ENCODE measurements at regions not wholly inside any gene's neighbourhood (a gene's known extent, or its start where the extent isn't known, plus 50 kb on each side); places are given as distances from the start of the nearest gene placed in this dataset.
"Not testable (repeated sequence)": the region's sequence is repeated elsewhere in the genome, so short reads cannot be mapped to it uniquely, and the experiment has no call there.

- H3K9ac ChIP-seq (ENCODE audit: low read depth, low read length), result no peak overlapping the region
- H3K4me3 ChIP-seq (ENCODE audit: low read length), result no peak overlapping the region
- no peaks in the 10 kb centered on the region for H3K4me1 ChIP-seq (ENCODE audit: control insufficient read depth, insufficient read depth, low read length)
- H3K4me2 ChIP-seq (ENCODE audit: low read length), result no peak overlapping the region
- H3K36me3 ChIP-seq (ENCODE audit: insufficient read depth, low read length), result no peaks in the 10 kb centered on the region
- H3K9me3 ChIP-seq (replicated peaks; ENCODE audit: low read length), result no peaks in the 10 kb centered on the region
- no peaks in the 10 kb centered on the region for H3K27me3 ChIP-seq (ENCODE audit: control insufficient read depth, insufficient read depth, low read length)
Measured at GRCh38 chr5:106072208-106072607, 1598.5 kb downstream of the EFNA5 start.

- Histone ChIP-seq H3K36me3 (ENCODE audit: insufficient read depth, low read length) (no peaks in the 10 kb centered on the region), H3K9me3 (replicated peaks; ENCODE audit: low read length) (no peaks in the 10 kb centered on the region), H3K4me3 (ENCODE audit: low read length) (no peak overlapping the region), H3K27me3 (ENCODE audit: control insufficient read depth, insufficient read depth, low read length) (no peaks in the 10 kb centered on the region), H3K4me2 (ENCODE audit: low read length) (no peak overlapping the region), H3K4me1 (ENCODE audit: control insufficient read depth, insufficient read depth, low read length) (no peaks in the 10 kb centered on the region), H3K9ac (ENCODE audit: low read depth, low read length) (no peak overlapping the region)
Measured at GRCh38 chr5:106047341-106047740, 1623.4 kb downstream of the EFNA5 start.

GRCh38 chr5:106032069-106032468 is 1638.7 kb downstream of the EFNA5 start:
- not testable (repeated sequence) for H3K9me3 ChIP-seq (replicated peaks; ENCODE audit: low read length); H3K4me1 ChIP-seq (ENCODE audit: control insufficient read depth, insufficient read depth, low read length)

GRCh38 chr5:106028314-106028713 is 1642.4 kb downstream of the EFNA5 start:
- Histone ChIP-seq H3K27me3 (ENCODE audit: control insufficient read depth, insufficient read depth, low read length) (no peaks in the 10 kb centered on the region), H3K9me3 (replicated peaks; ENCODE audit: low read length) (no peaks in the 10 kb centered on the region), H3K36me3 (ENCODE audit: insufficient read depth, low read length) (no peaks in the 10 kb centered on the region), H3K4me1 (ENCODE audit: control insufficient read depth, insufficient read depth, low read length) (no peaks in the 10 kb centered on the region), H3K9ac (ENCODE audit: low read depth, low read length) (no peak overlapping the region), H3K4me3 (ENCODE audit: low read length) (no peak overlapping the region), H3K4me2 (ENCODE audit: low read length) (no peak overlapping the region)

More at GRCh38 chr5:106032069-106032468, 1638.7 kb downstream of the EFNA5 start:
- not testable (repeated sequence) for H3K27me3 ChIP-seq (ENCODE audit: control insufficient read depth, insufficient read depth, low read length); H3K4me2 ChIP-seq (ENCODE audit: low read length); H3K9ac ChIP-seq (ENCODE audit: low read depth, low read length); H3K36me3 ChIP-seq (ENCODE audit: insufficient read depth, low read length); H3K4me3 ChIP-seq (ENCODE audit: low read length)

- H3K9me3 ChIP-seq (replicated peaks; ENCODE audit: low read length), result no peaks in the 10 kb centered on the region
- H3K4me1 ChIP-seq (ENCODE audit: control insufficient read depth, insufficient read depth, low read length), result no peaks in the 10 kb centered on the region
- H3K27me3 ChIP-seq (ENCODE audit: control insufficient read depth, insufficient read depth, low read length), result no peaks in the 10 kb centered on the region
- H3K36me3 ChIP-seq (ENCODE audit: insufficient read depth, low read length), result no peaks in the 10 kb centered on the region
- no peak overlapping the region for H3K4me2 ChIP-seq (ENCODE audit: low read length)
- H3K4me3 ChIP-seq (ENCODE audit: low read length), result no peak overlapping the region
- no peak overlapping the region for H3K9ac ChIP-seq (ENCODE audit: low read depth, low read length)
Measured at GRCh38 chr5:106020894-106021293, 1649.8 kb downstream of the EFNA5 start.

GRCh38 chr5:106019261-106019660 is 1651.5 kb downstream of the EFNA5 start:
- Histone ChIP-seq H3K9ac (ENCODE audit: low read depth, low read length) (no peak overlapping the region), H3K36me3 (ENCODE audit: insufficient read depth, low read length) (no peaks in the 10 kb centered on the region), H3K4me3 (ENCODE audit: low read length) (no peak overlapping the region), H3K9me3 (replicated peaks; ENCODE audit: low read length) (no peaks in the 10 kb centered on the region), H3K4me2 (ENCODE audit: low read length) (no peak overlapping the region), H3K4me1 (ENCODE audit: control insufficient read depth, insufficient read depth, low read length) (no peaks in the 10 kb centered on the region), H3K27me3 (ENCODE audit: control insufficient read depth, insufficient read depth, low read length) (no peaks in the 10 kb centered on the region)

GRCh38 chr5:106017243-106017857 is 1653.4 kb downstream of the EFNA5 start:
- no peaks in the 10 kb centered on the region for H3K4me1 ChIP-seq (ENCODE audit: control insufficient read depth, insufficient read depth, low read length)
- no peak overlapping the region for H3K9ac ChIP-seq (ENCODE audit: low read depth, low read length)
- no peaks in the 10 kb centered on the region for H3K27me3 ChIP-seq (ENCODE audit: control insufficient read depth, insufficient read depth, low read length)
- no peaks in the 10 kb centered on the region for H3K36me3 ChIP-seq (ENCODE audit: insufficient read depth, low read length)
- H3K4me3 ChIP-seq (ENCODE audit: low read length), result no peak overlapping the region
- H3K4me2 ChIP-seq (ENCODE audit: low read length), result no peak overlapping the region
- no peaks in the 10 kb centered on the region for H3K9me3 ChIP-seq (replicated peaks; ENCODE audit: low read length)

GRCh38 chr5:106014262-106014661 is 1656.5 kb downstream of the EFNA5 start:
- Histone ChIP-seq H3K4me1 (ENCODE audit: control insufficient read depth, insufficient read depth, low read length) (no peaks in the 10 kb centered on the region), H3K4me3 (ENCODE audit: low read length) (no peak overlapping the region), H3K9ac (ENCODE audit: low read depth, low read length) (no peak overlapping the region), H3K27me3 (ENCODE audit: control insufficient read depth, insufficient read depth, low read length) (no peaks in the 10 kb centered on the region), H3K4me2 (ENCODE audit: low read length) (no peak overlapping the region), H3K36me3 (ENCODE audit: insufficient read depth, low read length) (no peaks in the 10 kb centered on the region), H3K9me3 (replicated peaks; ENCODE audit: low read length) (no peaks in the 10 kb centered on the region)

- no peak overlapping the region for H3K9ac ChIP-seq (ENCODE audit: low read depth, low read length)
- H3K4me1 ChIP-seq (ENCODE audit: control insufficient read depth, insufficient read depth, low read length), result no peaks in the 10 kb centered on the region
- H3K36me3 ChIP-seq (ENCODE audit: insufficient read depth, low read length), result no peaks in the 10 kb centered on the region
- no peak overlapping the region for H3K4me3 ChIP-seq (ENCODE audit: low read length)
- H3K9me3 ChIP-seq (replicated peaks; ENCODE audit: low read length), result no peaks in the 10 kb centered on the region
- no peaks in the 10 kb centered on the region for H3K27me3 ChIP-seq (ENCODE audit: control insufficient read depth, insufficient read depth, low read length)
- H3K4me2 ChIP-seq (ENCODE audit: low read length), result no peak overlapping the region
Measured at GRCh38 chr5:106006242-106006641, 1664.5 kb downstream of the EFNA5 start.

- not testable (repeated sequence) for H3K4me1 ChIP-seq (ENCODE audit: control insufficient read depth, insufficient read depth, low read length); H3K9me3 ChIP-seq (replicated peaks; ENCODE audit: low read length); H3K4me2 ChIP-seq (ENCODE audit: low read length); H3K4me3 ChIP-seq (ENCODE audit: low read length); H3K27me3 ChIP-seq (ENCODE audit: control insufficient read depth, insufficient read depth, low read length); H3K9ac ChIP-seq (ENCODE audit: low read depth, low read length); H3K36me3 ChIP-seq (ENCODE audit: insufficient read depth, low read length)
Measured at GRCh38 chr5:105998991-105999390, 1671.7 kb downstream of the EFNA5 start.

GRCh38 chr5:105993027-105993426 is 1677.7 kb downstream of the EFNA5 start:
- no peak overlapping the region for H3K4me3 ChIP-seq (ENCODE audit: low read length)
- H3K36me3 ChIP-seq (ENCODE audit: insufficient read depth, low read length), result no peaks in the 10 kb centered on the region
- H3K4me1 ChIP-seq (ENCODE audit: control insufficient read depth, insufficient read depth, low read length), result no peaks in the 10 kb centered on the region
- H3K4me2 ChIP-seq (ENCODE audit: low read length), result no peak overlapping the region
- no peaks in the 10 kb centered on the region for H3K9me3 ChIP-seq (replicated peaks; ENCODE audit: low read length)
- no peaks in the 10 kb centered on the region for H3K27me3 ChIP-seq (ENCODE audit: control insufficient read depth, insufficient read depth, low read length)
- no peak overlapping the region for H3K9ac ChIP-seq (ENCODE audit: low read depth, low read length)

- H3K36me3 ChIP-seq (ENCODE audit: insufficient read depth, low read length), result no peaks in the 10 kb centered on the region
- no peak overlapping the region for H3K4me3 ChIP-seq (ENCODE audit: low read length)
- no peak overlapping the region for H3K9ac ChIP-seq (ENCODE audit: low read depth, low read length)
- H3K9me3 ChIP-seq (replicated peaks; ENCODE audit: low read length), result no peaks in the 10 kb centered on the region
- no peaks in the 10 kb centered on the region for H3K27me3 ChIP-seq (ENCODE audit: control insufficient read depth, insufficient read depth, low read length)
- H3K4me1 ChIP-seq (ENCODE audit: control insufficient read depth, insufficient read depth, low read length), result no peaks in the 10 kb centered on the region
- no peak overlapping the region for H3K4me2 ChIP-seq (ENCODE audit: low read length)
Measured at GRCh38 chr5:105982526-105982925, 1688.2 kb downstream of the EFNA5 start.

All from skeletal muscle satellite cell (primary cell).